K562 (cell line): ENCODE measurements at regions not wholly inside any gene's neighbourhood (a gene's known extent, or its start where the extent isn't known, plus 50 kb on each side); places are given as distances from the start of the nearest gene placed in this dataset.

Experiments
- GATA2 ChIP-seq: sonication (generic); formaldehyde crosslinking; IDR thresholded peaks from 2 replicates; pipeline ENCODE4 v1.4.0; 2020; ENCODE audit warnings: mild to moderate bottlenecking, missing genetic modification reagents
- REST ChIP-seq, 2 experiments: fragments of 450-650 bp; formaldehyde crosslinking in 1 of 2; IDR thresholded peaks; 2 replicates each; pipeline versions ENCODE4 v1.4.0 to v1.6.1; 2014 to 2020; ENCODE audit warnings: mild to moderate bottlenecking in 2 of 2, borderline replicate concordance in 1 of 2, low read depth in 1 of 2
- TOE1 ChIP-seq, 2 experiments: fragments of 450-650 bp in 1 of 2; sonication (generic) in 1 of 2; formaldehyde crosslinking in 1 of 2; IDR thresholded peaks; 2 replicates each; pipeline versions ENCODE4 v1.7.1 to v1.8.0; 2016 to 2022; ENCODE audit warnings: borderline replicate concordance in 2 of 2, mild to moderate bottlenecking in 2 of 2, antibody characterized with exemption in 1 of 2, inconsistent platforms in 1 of 2, low read depth in 1 of 2, missing genetic modification reagents in 1 of 2, moderate library complexity in 1 of 2
- ZNF224 ChIP-seq: sonication (generic); formaldehyde crosslinking; IDR thresholded peaks from 2 replicates; pipeline ENCODE4 v1.8.0; 2022; ENCODE audit warnings: mild to moderate bottlenecking, missing genetic modification reagents
- TF ChIP-seq, protein P1 (sequence below), 3 experiments: fragments of 200-800 bp in 1 of 3; sonication (Bioruptor generic) in 1 of 3; sonication (generic) in 1 of 3; formaldehyde crosslinking in 1 of 3; IDR thresholded peaks; 2 replicates each; pipeline versions ENCODE4 v1.6.1 to v1.8.0; 2016 to 2022; ENCODE audit warnings: mild to moderate bottlenecking in 2 of 3, missing compliant biosample characterization in 2 of 3, missing genetic modification characterization in 2 of 3, missing genetic modification reagents in 1 of 3

DNA sequence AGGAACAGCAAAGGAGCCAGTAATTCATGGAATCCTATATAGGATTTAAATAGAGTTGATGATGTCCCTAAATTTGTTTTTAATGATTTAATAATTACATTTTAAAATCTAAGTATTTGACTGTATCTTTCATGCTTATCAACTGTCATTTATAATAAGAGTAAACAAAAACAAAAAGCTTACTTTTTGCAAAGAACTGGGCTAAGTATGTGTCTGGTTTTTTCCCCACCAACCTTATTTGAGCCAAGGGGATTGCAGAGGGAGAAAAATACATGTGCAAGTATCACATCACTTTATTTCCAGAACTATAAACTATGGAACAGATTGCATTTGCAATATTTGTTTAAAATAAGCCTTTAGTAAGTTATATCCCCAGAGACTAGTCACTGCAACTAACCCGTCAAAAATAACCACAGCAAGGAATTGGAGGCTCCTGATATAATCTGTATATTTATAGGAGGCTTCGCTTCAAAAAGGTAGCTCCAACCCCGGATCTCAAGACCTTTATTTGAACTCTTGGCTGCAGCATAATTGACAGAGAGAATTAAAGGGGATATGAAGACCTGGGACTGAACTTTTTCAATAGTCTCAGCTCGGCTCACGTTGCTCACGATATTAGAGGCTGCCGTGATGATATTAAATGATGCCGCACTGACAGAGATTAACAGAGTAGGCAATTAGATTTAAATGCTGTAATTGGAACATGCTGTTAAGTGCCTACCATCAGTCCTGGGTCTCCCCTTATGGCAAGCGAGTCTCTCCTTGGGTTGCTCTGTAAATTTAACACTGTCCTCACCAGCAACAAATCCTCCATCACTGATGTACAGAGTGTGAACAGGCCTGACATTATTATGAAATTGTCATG, 329.1 kb upstream of the NFIA start:
- TF ChIP-seq, protein P1, sequence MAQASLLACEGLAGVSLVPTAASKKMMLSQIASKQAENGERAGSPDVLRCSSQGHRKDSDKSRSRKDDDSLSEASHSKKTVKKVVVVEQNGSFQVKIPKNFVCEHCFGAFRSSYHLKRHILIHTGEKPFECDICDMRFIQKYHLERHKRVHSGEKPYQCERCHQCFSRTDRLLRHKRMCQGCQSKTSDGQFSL (CRISPR knock-in tag; IDR thresholded peaks at IDR 0.05) = no peak
- TF ChIP-seq, protein P1 (tag; IDR thresholded peaks at IDR 0.05) = no peak
- no peak for TF ChIP-seq ZNF224
- TF ChIP-seq GATA2 (CRISPR knock-in tag) = no peak
- no peak for TF ChIP-seq REST (IDR thresholded peaks at IDR 0.05; ENCODE audit: borderline replicate concordance)
- TF ChIP-seq REST (CRISPR knock-in tag; IDR thresholded peaks at IDR 0.05; ENCODE audit: low read depth) = no peak
- no peak for TF ChIP-seq TOE1 (IDR thresholded peaks at IDR 0.05; ENCODE audit: borderline replicate concordance)
- TF ChIP-seq TOE1 (CRISPR knock-in tag; IDR thresholded peaks at IDR 0.05; ENCODE audit: borderline replicate concordance, low read depth) = no peak
